Heart left ventricle (tissue), 13 donors: ENCODE measurements at regions not wholly inside any gene's neighbourhood (a gene's known extent, or its start where the extent isn't known, plus 50 kb on each side); places are given as distances from the start of the nearest gene placed in this dataset.

Source experiments
- CTCF ChIP-seq, 12 donors: fragments of 200-600 bp; sonication (generic) in 4 of 12; IDR thresholded peaks; one replicate each; pipeline versions ENCODE4 v1.5.0 to v1.8.0; 2018 to 2022; ENCODE audit warnings: antibody characterized with exemption in 12 of 12, mild to moderate bottlenecking in 5 of 12
- POLR2A ChIP-seq, 2 donors: fragments of 450-650 bp; IDR thresholded peaks; one replicate each; pipeline ENCODE4 v1.6.1; 2017; ENCODE audit warnings: antibody characterized with exemption in 2 of 2, mild to moderate bottlenecking in 2 of 2, moderate library complexity in 2 of 2
- donor health status: ischemic (EF 13 %, LVEDD 7.1; RV severe dilation, severe dysfunction).
- donor health status: DM: no; HTN: yes; CAD: no.
- donor health status: DM: no; HTN: no; CAD: no.
- donor health status: ischemic (EF 25% LVEDD 6.9; RV normal size, moderate dysfunction).
- donor health status: ischemic (EF 25% LVEDD 5.7; RV mildly dilated, moderate dysfunction).
- donor health status: ischemic (EF 35%, LVEDD 5.7; RV mildly dilated, moderate dysfunction).
- donor health status: nonischemic (EF 11% LVEDD 7.7; RV severe dilation, severe dysfunction).
- donor health status: DM: yes; HTN: yes; CAD: no.
- donor health status: PGD.
- donor health status: ischemic (EF 29% LVEDD 5.4; RV normal size, mild dysfunction).
- donor health status: nonischemic (EF 23%, LVEDD 6.1; RV moderate dilation, normal function).

DNA sequence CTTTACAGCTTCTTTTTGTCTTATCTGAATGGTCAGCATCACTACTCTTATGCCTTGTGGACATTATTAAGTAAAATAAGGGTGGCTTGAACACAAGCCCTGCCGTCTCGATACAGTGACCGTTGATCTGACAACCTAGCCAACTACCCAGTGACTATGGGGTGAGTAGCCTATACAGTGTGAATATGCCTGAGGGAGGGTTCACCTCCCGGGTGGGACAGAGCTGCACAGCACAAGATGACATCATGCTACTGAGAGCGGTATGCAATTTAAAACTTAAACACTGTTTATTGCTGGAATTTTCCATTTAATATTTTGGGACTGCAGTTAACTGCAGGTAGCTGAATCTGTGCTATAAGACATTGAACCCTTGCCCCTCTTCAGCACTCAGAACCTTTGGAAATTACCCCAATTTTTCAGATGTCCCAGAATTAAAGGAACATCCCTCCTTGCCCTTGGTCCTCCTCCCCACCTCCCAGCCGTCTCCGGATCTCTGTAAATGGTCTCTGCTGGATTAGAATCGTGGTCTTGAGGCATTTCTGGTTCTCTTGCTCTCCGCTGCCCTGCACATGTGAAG is 618.5 kb downstream of the PTPRU start:
- TF ChIP-seq CTCF (IDR thresholded peaks at IDR 0.05) (no peak), POLR2A (IDR thresholded peaks at IDR 0.05) (no peak)
